Chondrocyte (in vitro differentiated cells): ENCODE measurements at regions not wholly inside any gene's neighbourhood (a gene's known extent, or its start where the extent isn't known, plus 50 kb on each side); places are given as distances from the start of the nearest gene placed in this dataset.
"Not testable (repeated sequence)": the region's sequence is repeated elsewhere in the genome, so short reads cannot be mapped to it uniquely, and the experiment has no call there.

Experiments used
- DNase-seq: peaks from one replicate; pipeline ENCODE4 v3.0.0; 2021; ENCODE audit warnings: mixed read lengths, low spot score
- H3K27ac Mint-ChIP-seq: one replicate; pipeline ENCODE4 v1.8.0; 2021; ENCODE audit warnings: mild to moderate bottlenecking, moderate library complexity, mixed read lengths; ENCODE audit not compliant: unreplicated experiment
- H3K27me3 Mint-ChIP-seq: 2 replicates; pipeline ENCODE4 v1.8.0; 2021; ENCODE audit warnings: low read depth, mixed read lengths
- H3K36me3 Mint-ChIP-seq: 2 replicates; pipeline ENCODE4 v1.8.0; 2021; ENCODE audit warnings: low read depth, mixed read lengths
- H3K4me1 Mint-ChIP-seq: 2 replicates; pipeline ENCODE4 v1.8.0; 2021; ENCODE audit warnings: low read depth, mild to moderate bottlenecking, mixed read lengths
- H3K4me3 Mint-ChIP-seq: one replicate; pipeline ENCODE4 v1.8.0; 2021; ENCODE audit warnings: mild to moderate bottlenecking, moderate library complexity, mixed read lengths; ENCODE audit not compliant: unreplicated experiment
- H3K9me3 Mint-ChIP-seq: 2 replicates; pipeline ENCODE4 v1.8.0; 2021; ENCODE audit warnings: low read depth, mixed read lengths
- TF ChIP-seq, protein P1 (sequence below): fragments of 200-600 bp; sonication (generic); IDR thresholded peaks from 2 replicates; pipeline ENCODE4 v1.5.0; 2021; ENCODE audit warnings: antibody characterized with exemption, mild to moderate bottlenecking, moderate library complexity

DNA sequence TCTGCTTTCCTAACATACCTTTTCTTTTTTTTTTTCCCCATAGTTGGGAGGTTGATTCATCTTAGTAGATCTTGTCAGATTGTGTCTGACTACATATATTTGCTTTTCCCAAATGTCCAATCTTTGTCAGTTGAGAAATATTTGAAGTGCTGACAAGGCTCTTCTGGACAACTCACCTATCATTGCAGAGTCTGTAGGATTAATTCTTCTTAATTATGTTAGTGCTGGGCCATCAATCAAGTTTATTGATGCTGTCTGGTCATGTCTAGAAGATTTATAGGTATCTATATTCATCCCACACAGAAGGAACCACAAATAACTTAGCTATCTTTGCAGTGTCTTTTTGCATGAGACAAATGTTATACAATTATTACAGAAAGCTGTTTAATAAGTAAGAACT, 310.6 kb downstream of the ACTR3B start:
- no peaks in the 10 kb centered on the region for H3K4me1 Mint-ChIP-seq

DNA sequence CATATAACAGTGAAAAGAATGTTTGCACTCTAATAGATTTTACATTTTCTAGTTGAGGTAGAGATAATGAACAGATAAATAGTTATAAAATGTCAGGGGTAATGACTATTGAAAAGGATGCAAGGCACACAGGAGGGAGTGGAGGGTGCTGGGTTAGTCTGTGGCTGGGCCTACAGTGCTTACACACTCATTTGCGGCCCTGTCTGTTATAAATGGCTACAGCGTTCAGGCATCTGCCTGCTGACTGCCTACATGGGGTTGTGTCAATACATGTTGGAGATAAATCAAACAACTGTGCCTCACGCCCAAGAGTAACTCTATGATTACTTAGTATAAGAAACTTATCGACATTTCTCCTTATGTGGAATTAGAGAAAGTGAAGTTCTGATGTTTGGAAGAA, 313.3 kb downstream of the ACTR3B start:
- no peaks in the 10 kb centered on the region for H3K27me3 Mint-ChIP-seq
- no peak overlapping the region for H3K4me3 Mint-ChIP-seq
- H3K27ac Mint-ChIP-seq: no peak overlapping the region
- TF ChIP-seq, protein P1, sequence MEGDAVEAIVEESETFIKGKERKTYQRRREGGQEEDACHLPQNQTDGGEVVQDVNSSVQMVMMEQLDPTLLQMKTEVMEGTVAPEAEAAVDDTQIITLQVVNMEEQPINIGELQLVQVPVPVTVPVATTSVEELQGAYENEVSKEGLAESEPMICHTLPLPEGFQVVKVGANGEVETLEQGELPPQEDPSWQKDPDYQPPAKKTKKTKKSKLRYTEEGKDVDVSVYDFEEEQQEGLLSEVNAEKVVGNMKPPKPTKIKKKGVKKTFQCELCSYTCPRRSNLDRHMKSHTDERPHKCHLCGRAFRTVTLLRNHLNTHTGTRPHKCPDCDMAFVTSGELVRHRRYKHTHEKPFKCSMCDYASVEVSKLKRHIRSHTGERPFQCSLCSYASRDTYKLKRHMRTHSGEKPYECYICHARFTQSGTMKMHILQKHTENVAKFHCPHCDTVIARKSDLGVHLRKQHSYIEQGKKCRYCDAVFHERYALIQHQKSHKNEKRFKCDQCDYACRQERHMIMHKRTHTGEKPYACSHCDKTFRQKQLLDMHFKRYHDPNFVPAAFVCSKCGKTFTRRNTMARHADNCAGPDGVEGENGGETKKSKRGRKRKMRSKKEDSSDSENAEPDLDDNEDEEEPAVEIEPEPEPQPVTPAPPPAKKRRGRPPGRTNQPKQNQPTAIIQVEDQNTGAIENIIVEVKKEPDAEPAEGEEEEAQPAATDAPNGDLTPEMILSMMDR: no peak
- no peak for DNase-seq
- no peaks in the 10 kb centered on the region for H3K4me1 Mint-ChIP-seq
- H3K36me3 Mint-ChIP-seq: no peaks in the 10 kb centered on the region
- H3K9me3 Mint-ChIP-seq: peaks cover 20% of the 10 kb centered on the region

More for the DNA sequence above, 310.6 kb downstream of the ACTR3B start:
- Mint-ChIP-seq H3K9me3 (peaks cover 28% of the 10 kb centered on the region), H3K4me3 (no peak overlapping the region), H3K36me3 (no peaks in the 10 kb centered on the region), H3K27me3 (no peaks in the 10 kb centered on the region), H3K27ac (no peak overlapping the region)
- TF ChIP-seq, protein P1: no peak
- DNase-seq: no peak

DNA sequence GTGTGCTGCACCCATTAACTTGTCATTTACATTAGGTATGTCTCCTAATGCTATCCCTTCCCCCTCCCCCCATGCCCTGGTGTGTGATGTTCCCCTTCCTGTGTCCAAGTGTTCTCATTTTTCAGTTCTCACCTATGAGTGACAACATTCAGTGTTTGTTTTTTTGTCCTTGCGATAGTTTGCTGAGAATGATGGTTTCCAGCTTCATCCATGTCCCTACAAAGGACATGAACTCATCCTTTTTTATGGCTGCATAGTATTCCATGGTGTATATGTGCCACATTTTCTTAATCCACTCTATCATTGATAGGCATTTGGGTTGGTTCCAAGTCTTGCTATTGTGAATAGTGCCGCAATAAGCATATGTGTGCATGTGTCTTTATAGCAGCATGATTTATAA, 316.7 kb downstream of the ACTR3B start:
- H3K27me3 Mint-ChIP-seq, DNase-seq, H3K36me3 Mint-ChIP-seq, H3K27ac Mint-ChIP-seq, H3K4me3 Mint-ChIP-seq, H3K4me1 Mint-ChIP-seq: not testable (repeated sequence)
- peaks cover 23% of the 10 kb centered on the region for H3K9me3 Mint-ChIP-seq

DNA sequence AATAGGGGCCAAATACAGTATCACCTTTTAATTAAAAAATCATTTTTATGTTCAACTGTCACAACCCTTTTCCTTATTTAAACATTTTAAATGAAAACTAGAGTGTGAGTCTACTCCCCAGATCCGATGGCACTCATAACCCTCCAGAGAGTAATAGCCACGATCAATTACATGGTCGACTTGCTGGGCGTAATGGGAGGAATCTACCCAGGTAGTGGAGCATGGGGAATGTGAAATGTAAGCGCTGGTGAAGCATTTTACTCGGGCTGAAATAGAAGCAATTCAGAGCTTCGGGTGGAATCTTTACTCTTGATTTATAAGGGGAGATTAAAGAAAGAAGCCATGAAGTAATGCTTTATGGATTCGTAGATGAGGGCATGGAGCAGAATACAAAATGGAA, 321.9 kb downstream of the ACTR3B start:
- no peak for DNase-seq
- no peaks in the 10 kb centered on the region for H3K4me1 Mint-ChIP-seq
- H3K4me3 Mint-ChIP-seq: no peak overlapping the region
- H3K9me3 Mint-ChIP-seq: peaks cover 31% of the 10 kb centered on the region
- no peak overlapping the region for H3K27ac Mint-ChIP-seq
- no peaks in the 10 kb centered on the region for H3K36me3 Mint-ChIP-seq
- TF ChIP-seq, protein P1: no peak
- no peaks in the 10 kb centered on the region for H3K27me3 Mint-ChIP-seq

DNA sequence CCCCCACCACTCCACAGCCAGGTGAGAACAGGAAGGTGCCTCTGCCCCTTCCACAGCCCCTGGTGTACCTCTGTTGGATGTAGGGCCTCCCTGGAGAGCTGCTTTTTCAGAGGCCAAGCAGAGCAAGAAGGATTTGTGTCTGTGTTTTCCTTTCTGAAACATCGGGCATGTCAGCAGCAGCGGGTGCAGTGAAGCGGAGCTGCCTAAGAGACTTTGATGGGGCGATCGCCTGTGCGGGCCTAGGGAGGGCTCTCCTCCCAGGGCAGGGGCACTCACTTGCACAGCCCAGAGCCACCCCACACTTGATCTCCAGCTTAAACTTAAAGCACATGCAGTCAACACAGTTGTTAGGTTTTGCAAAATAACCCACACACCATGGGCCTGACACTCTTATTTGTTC, 324.7 kb downstream of the ACTR3B start:
- Mint-ChIP-seq H3K27me3 (no peaks in the 10 kb centered on the region), H3K9me3 (peaks cover 28% of the 10 kb centered on the region), H3K27ac (no peak overlapping the region), H3K36me3 (no peaks in the 10 kb centered on the region), H3K4me3 (no peak overlapping the region), H3K4me1 (no peaks in the 10 kb centered on the region)
- TF ChIP-seq, protein P1: no peak
- no peak for DNase-seq

DNA sequence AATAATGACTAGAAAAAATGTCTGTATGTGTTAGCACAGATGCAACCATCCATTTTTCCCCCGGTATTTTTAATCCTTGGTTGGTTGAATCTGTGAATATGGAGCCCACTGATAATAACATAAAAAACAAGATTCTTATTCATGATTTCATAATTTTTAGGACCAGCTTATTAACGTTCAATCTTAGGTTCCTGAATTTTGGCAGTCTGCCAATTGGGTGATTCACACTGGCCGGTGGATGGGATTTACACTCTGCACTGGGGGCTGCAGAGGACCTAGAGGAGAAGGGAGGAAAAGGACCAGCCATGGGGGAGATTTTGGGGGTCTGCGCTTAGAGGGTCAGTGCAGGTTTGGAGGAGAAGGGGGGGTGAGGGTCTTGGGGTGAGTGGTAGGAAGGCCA, 327.9 kb downstream of the ACTR3B start:
- no peaks in the 10 kb centered on the region for H3K36me3 Mint-ChIP-seq
- no peaks in the 10 kb centered on the region for H3K4me1 Mint-ChIP-seq
- TF ChIP-seq, protein P1: no peak
- DNase-seq: no peak
- H3K4me3 Mint-ChIP-seq: no peak overlapping the region
- H3K9me3 Mint-ChIP-seq: peaks cover 39% of the 10 kb centered on the region
- H3K27ac Mint-ChIP-seq: no peak overlapping the region
- no peaks in the 10 kb centered on the region for H3K27me3 Mint-ChIP-seq
